ENCODE measurements at regions not wholly inside any gene's neighbourhood (a gene's known extent, or its start where the extent isn't known, plus 50 kb on each side); places are given as distances from the start of the nearest gene placed in this dataset.

DNA sequence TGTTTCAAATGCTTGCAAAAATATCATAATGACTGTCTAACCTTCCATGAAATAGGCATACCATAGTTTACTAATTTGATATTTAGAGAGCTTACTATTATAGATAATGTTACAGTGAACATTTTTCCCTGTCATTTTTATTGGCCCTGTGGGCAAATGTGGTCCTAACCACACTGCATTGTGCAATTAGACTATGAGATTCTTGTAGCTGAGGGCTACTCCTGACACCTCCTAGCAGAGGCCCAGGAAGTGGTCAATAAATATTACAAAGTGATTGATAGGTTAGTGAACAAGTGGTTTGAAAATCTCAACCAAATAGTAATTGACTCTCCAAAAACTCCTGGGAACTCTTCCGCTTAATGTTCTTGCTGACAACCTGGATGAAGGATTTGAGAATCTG is 160.5 kb upstream of the KCNG1 start:
- Histone ChIP-seq H3K27ac (no peak overlapping the region), H3K27me3 (peaks cover 0 to 23% (median 6%) of the 10 kb centered on the region in 3 donors), H3K4me1 (peaks cover 0 to 6% (median 0%) of the 10 kb centered on the region in 4 donors), H3K4me3 (no peak overlapping the region), H3K36me3 (no peaks in the 10 kb centered on the region), H3K9me3 (no peaks in the 10 kb centered on the region)
- intact Hi-C loops (cut with DNase I; ENCODE audit: low total_unique reads) = no loop called here
- no peak for DNase-seq
- WGBS, 5 donors = 78 to 92% (median 92%) methylated on average over 1 of the region's 1 CpG
- TF ChIP-seq POLR2A (IDR thresholded peaks at IDR 0.05) = no peak
- TF ChIP-seq, protein P1, sequence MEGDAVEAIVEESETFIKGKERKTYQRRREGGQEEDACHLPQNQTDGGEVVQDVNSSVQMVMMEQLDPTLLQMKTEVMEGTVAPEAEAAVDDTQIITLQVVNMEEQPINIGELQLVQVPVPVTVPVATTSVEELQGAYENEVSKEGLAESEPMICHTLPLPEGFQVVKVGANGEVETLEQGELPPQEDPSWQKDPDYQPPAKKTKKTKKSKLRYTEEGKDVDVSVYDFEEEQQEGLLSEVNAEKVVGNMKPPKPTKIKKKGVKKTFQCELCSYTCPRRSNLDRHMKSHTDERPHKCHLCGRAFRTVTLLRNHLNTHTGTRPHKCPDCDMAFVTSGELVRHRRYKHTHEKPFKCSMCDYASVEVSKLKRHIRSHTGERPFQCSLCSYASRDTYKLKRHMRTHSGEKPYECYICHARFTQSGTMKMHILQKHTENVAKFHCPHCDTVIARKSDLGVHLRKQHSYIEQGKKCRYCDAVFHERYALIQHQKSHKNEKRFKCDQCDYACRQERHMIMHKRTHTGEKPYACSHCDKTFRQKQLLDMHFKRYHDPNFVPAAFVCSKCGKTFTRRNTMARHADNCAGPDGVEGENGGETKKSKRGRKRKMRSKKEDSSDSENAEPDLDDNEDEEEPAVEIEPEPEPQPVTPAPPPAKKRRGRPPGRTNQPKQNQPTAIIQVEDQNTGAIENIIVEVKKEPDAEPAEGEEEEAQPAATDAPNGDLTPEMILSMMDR (IDR thresholded peaks at IDR 0.05) = no peak
- TF ChIP-seq POLR2AphosphoS5 (IDR thresholded peaks at IDR 0.05) = no peak
- no peak for TF ChIP-seq EP300 (IDR thresholded peaks at IDR 0.05)

DNA sequence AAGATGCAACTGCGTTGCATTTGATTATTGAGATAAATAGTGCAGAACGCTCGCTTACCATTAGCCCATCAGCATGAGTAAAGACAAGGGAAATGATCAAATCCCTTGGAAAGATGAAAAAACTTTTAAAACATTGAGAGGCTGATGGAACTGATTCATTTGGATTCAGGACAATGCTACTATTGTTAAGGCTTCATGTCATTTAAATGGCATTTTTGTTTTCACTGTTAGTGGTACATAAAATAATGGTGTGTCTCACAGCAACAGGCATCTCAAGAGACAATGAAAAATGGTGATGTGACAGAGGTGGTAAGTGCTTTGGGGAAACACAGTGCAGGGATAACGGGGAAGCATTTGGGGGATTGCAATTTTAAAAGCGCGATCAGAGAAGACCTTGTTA is 159.7 kb upstream of the KCNG1 start:
- WGBS, 5 donors = 80 to 84% (median 82%) methylated on average over 6 of the region's 6 CpGs
- Histone ChIP-seq H3K4me3 (no peak overlapping the region), H3K4me1 (peaks cover 0 to 6% (median 0%) of the 10 kb centered on the region in 4 donors), H3K36me3 (no peaks in the 10 kb centered on the region), H3K27ac (no peak overlapping the region), H3K27me3 (peaks cover 0 to 18% (median 6%) of the 10 kb centered on the region in 3 donors), H3K9me3 (no peaks in the 10 kb centered on the region)
- intact Hi-C loops (cut with DNase I; ENCODE audit: low total_unique reads) = no loop called here
- DNase-seq = no peak
- TF ChIP-seq EP300 (IDR thresholded peaks at IDR 0.05) = no peak
- TF ChIP-seq, protein P1 (IDR thresholded peaks at IDR 0.05) = no peak
- TF ChIP-seq POLR2AphosphoS5 (IDR thresholded peaks at IDR 0.05) = no peak
- TF ChIP-seq POLR2A (IDR thresholded peaks at IDR 0.05) = no peak

DNA sequence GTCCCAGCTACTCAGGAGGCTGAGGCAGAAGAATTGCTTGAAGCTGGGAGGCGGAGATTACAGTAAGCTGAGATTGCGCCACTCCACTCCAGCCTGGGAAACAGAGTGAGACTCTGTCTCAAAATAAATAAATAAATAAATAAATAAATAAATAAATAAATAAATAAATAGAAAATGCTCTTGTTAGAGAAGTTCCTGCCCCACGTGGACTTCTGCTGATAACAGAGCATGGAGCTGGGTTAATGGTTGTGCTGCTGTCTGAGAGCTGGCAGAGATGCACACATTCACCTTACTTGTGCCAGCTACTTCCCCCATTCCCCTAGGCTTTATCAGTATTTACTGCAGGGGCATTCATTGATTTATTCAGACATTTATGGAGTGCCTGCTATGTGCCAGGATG is 155.2 kb upstream of the KCNG1 start:
- Histone ChIP-seq H3K4me3 (no peak overlapping the region), H3K4me1 (no peaks in the 10 kb centered on the region), H3K27ac (no peak overlapping the region), H3K27me3 (peaks cover 0 to 25% (median 6%) of the 10 kb centered on the region in 3 donors), H3K9me3 (no peaks in the 10 kb centered on the region), H3K36me3 (no peaks in the 10 kb centered on the region)
- DNase-seq = no peak
- TF ChIP-seq POLR2A (IDR thresholded peaks at IDR 0.05) = no peak
- TF ChIP-seq EP300 (IDR thresholded peaks at IDR 0.05) = no peak
- TF ChIP-seq, protein P1 (IDR thresholded peaks at IDR 0.05) = no peak
- no peak for TF ChIP-seq POLR2AphosphoS5 (IDR thresholded peaks at IDR 0.05)
- 67 to 71% (median 69%) methylated on average over 3 of the region's 3 CpGs for WGBS, 5 donors
- intact Hi-C loops (cut with DNase I; ENCODE audit: low total_unique reads) = no loop called here

DNA sequence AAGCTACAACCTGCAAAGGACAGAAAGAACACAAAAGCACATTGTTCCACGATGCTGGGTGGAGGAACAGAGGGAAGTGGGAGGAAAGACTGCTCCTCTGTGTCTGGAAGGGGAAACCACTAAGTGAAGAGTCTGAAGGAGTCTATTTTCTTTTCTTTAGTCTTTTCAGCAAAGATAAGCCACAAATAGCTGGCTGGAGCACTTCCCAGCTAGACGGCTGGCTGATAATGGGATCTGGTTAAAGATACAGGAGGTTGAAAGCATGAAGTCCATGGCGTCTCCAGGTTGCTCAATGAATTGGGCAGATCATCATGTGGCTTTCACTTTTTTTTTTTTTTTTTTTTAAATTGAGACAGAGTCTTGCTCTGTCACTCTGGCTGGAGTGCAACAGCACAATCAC is 154.0 kb upstream of the KCNG1 start:
- no peak for DNase-seq
- Histone ChIP-seq H3K27ac (no peak overlapping the region), H3K4me3 (no peak overlapping the region), H3K36me3 (no peaks in the 10 kb centered on the region), H3K4me1 (no peaks in the 10 kb centered on the region), H3K9me3 (no peaks in the 10 kb centered on the region), H3K27me3 (peaks cover 0 to 32% (median 9%) of the 10 kb centered on the region in 3 donors)
- intact Hi-C loops (cut with DNase I; ENCODE audit: low total_unique reads) = no loop called here
- WGBS, 5 donors = 17 to 24% (median 19%) methylated on average over 3 of the region's 3 CpGs
- TF ChIP-seq EP300 (IDR thresholded peaks at IDR 0.05) = no peak
- no peak for TF ChIP-seq POLR2AphosphoS5 (IDR thresholded peaks at IDR 0.05)
- no peak for TF ChIP-seq POLR2A (IDR thresholded peaks at IDR 0.05)
- TF ChIP-seq, protein P1 (IDR thresholded peaks at IDR 0.05) = no peak

Data from stomach (tissue), 8 donors.